Mesodermal cell (in vitro differentiated cells): ENCODE measurements at regions not wholly inside any gene's neighbourhood (a gene's known extent, or its start where the extent isn't known, plus 50 kb on each side); places are given as distances from the start of the nearest gene placed in this dataset.

Experiments
- H3K27ac ChIP-seq: 2 replicates; pipeline ENCODE4 v1.7.0; 2013; ENCODE audit warnings: mild to moderate bottlenecking, low read depth, low read length, moderate library complexity; ENCODE audit not compliant: severe bottlenecking
- H3K36me3 ChIP-seq: 2 replicates; pipeline ENCODE4 v1.7.1; 2013; ENCODE audit warnings: mild to moderate bottlenecking, low read length, moderate library complexity; ENCODE audit not compliant: control insufficient read depth, insufficient read depth
- H3K4me1 ChIP-seq: one replicate; pipeline ENCODE4 v1.7.1; 2013; ENCODE audit warnings: mild to moderate bottlenecking, low read length; ENCODE audit not compliant: insufficient read depth, control insufficient read depth, poor library complexity, severe bottlenecking
- H3K4me3 ChIP-seq: 2 replicates; pipeline ENCODE4 v1.7.0; 2013; ENCODE audit warnings: low read length, control low read depth, mild to moderate bottlenecking; ENCODE audit not compliant: insufficient read depth, poor library complexity, severe bottlenecking; ENCODE audit errors: extremely low read depth
- H3K9me3 ChIP-seq: 2 replicates; pipeline ENCODE4 v1.7.1; 2013; ENCODE audit warnings: mild to moderate bottlenecking, low read length, moderate library complexity; ENCODE audit not compliant: control insufficient read depth
- WGBS, 2 experiments: methylation state at CpG; one replicate each; pipeline ENCODE4 v1.1.5; 2013; ENCODE audit warnings: missing lambda C conversion rate in 2 of 2; ENCODE audit not compliant: insufficient coverage in 2 of 2; 5-methylcytosine and 5-hydroxymethylcytosine counted together

DNA sequence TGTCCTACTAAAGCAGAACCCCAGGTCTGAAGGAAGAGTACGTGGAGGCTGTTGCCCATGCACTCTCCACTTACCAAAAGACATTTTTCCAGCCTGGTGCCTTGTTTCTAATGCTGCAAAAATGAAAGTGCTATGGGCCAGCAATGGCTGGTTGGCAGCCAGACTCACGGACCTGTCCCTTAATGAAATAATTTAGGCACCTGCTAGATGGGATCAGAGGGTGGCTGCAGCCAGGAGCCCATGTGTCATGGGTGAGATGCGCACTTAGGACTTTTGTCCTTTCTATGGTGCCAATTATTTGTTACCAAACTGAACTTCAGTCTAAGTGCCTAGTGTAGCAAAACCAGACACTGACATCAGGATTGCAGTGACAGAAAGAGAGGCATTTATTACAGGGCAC lies 276.3 kb downstream of the YTHDC2 start:
- no peaks in the 10 kb centered on the region for H3K4me1 ChIP-seq
- no peaks in the 10 kb centered on the region for H3K9me3 ChIP-seq
- WGBS, 2 experiments: 88 to 100% methylated on average over 1 to 2 of the region's 3 CpGs
- no peak overlapping the region for H3K27ac ChIP-seq
- H3K36me3 ChIP-seq: no peaks in the 10 kb centered on the region
- H3K4me3 ChIP-seq: no peak overlapping the region

DNA sequence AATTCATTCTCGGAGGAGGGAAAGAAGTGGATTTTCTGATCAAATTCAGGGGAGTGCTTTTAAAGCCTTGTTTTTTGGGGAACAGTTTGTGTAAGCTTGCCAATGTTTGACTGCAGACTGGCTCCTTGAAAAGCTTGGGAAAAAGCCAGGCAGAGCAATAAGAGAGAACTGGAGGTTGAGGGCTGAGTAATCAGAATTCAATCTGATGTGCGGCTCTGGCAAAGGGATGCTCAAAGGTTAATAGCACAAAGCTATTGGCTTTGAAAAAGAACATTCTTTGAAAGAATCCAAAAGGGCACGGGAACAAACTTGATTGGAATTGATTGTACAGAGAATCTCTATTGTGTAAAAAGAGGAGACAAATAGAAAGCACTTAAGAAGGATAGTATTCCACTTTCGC lies 279.3 kb downstream of the YTHDC2 start:
- Histone ChIP-seq H3K9me3 (no peaks in the 10 kb centered on the region), H3K4me1 (no peaks in the 10 kb centered on the region), H3K27ac (no peak overlapping the region), H3K4me3 (no peak overlapping the region), H3K36me3 (no peaks in the 10 kb centered on the region)
- 78 to 94% methylated on average over 3 of the region's 4 CpGs for WGBS, 2 experiments

GRCh38 chr5:113794981-113795380 lies 281.5 kb downstream of the YTHDC2 start:
- Histone ChIP-seq H3K4me1 (no peaks in the 10 kb centered on the region), H3K27ac (no peak overlapping the region), H3K4me3 (no peak overlapping the region), H3K9me3 (no peaks in the 10 kb centered on the region), H3K36me3 (no peaks in the 10 kb centered on the region)
- 100% methylated on average over 1 of the region's 1 CpG; no CpG with 5 or more reads in 1 of the 2 experiments for WGBS, 2 experiments

GRCh38 chr5:113800686-113801085 lies 287.2 kb downstream of the YTHDC2 start:
- Histone ChIP-seq H3K4me1 (peaks cover 3% of the 10 kb centered on the region), H3K4me3 (no peak overlapping the region), H3K9me3 (peaks cover 7% of the 10 kb centered on the region), H3K36me3 (no peaks in the 10 kb centered on the region), H3K27ac (no peak overlapping the region)
- 100% methylated on average over 2 of the region's 3 CpGs; no CpG with 5 or more reads in 1 of the 2 experiments for WGBS, 2 experiments

GRCh38 chr5:113804264-113804663 lies 290.8 kb downstream of the YTHDC2 start:
- H3K4me3 ChIP-seq: no peak overlapping the region
- H3K4me1 ChIP-seq: peaks cover 20% of the 10 kb centered on the region
- H3K36me3 ChIP-seq: no peaks in the 10 kb centered on the region
- peaks cover 7% of the 10 kb centered on the region for H3K9me3 ChIP-seq
- WGBS, 2 experiments: 100% methylated on average over 1 of the region's 4 CpGs
- no peak overlapping the region for H3K27ac ChIP-seq

GRCh38 chr5:113804943-113805342 lies 291.4 kb downstream of the YTHDC2 start:
- Histone ChIP-seq H3K9me3 (peaks cover 7% of the 10 kb centered on the region), H3K27ac (no peak overlapping the region)
- 85 to 98% methylated on average over 4 to 5 of the region's 6 CpGs for WGBS, 2 experiments

GRCh38 chr5:113806250-113806649 lies 292.8 kb downstream of the YTHDC2 start:
- 24% methylated on average over 2 of the region's 3 CpGs; no CpG with 5 or more reads in 1 of the 2 experiments for WGBS, 2 experiments
- no peak overlapping the region for H3K4me3 ChIP-seq
- peak overlapping the region; percentile 78 for H3K27ac ChIP-seq
- H3K36me3 ChIP-seq: no peaks in the 10 kb centered on the region
- peaks cover 20% of the 10 kb centered on the region for H3K4me1 ChIP-seq
- peaks cover 7% of the 10 kb centered on the region for H3K9me3 ChIP-seq

More at GRCh38 chr5:113804943-113805342, 291.4 kb downstream of the YTHDC2 start:
- no peak overlapping the region for H3K4me3 ChIP-seq
- H3K4me1 ChIP-seq: peaks cover 20% of the 10 kb centered on the region
- H3K36me3 ChIP-seq: no peaks in the 10 kb centered on the region

GRCh38 chr5:113806904-113807303 lies 293.4 kb downstream of the YTHDC2 start:
- Histone ChIP-seq H3K4me3 (no peak overlapping the region), H3K4me1 (peaks cover 20% of the 10 kb centered on the region), H3K36me3 (no peaks in the 10 kb centered on the region), H3K9me3 (peaks cover 7% of the 10 kb centered on the region), H3K27ac (peak overlapping the region; percentile 78)
- WGBS, 2 experiments: 79 to 100% methylated on average over 1 to 2 of the region's 3 CpGs

- Histone ChIP-seq H3K9me3 (peaks cover 7% of the 10 kb centered on the region), H3K4me3 (no peak overlapping the region), H3K4me1 (peaks cover 20% of the 10 kb centered on the region), H3K27ac (peak overlapping the region; percentile 78), H3K36me3 (no peaks in the 10 kb centered on the region)
- 74 to 79% methylated on average over 4 to 6 of the region's 7 CpGs for WGBS, 2 experiments
Observed at GRCh38 chr5:113807427-113807991, 294.0 kb downstream of the YTHDC2 start.

- Histone ChIP-seq H3K9me3 (peaks cover 2% of the 10 kb centered on the region), H3K4me1 (peaks cover 20% of the 10 kb centered on the region), H3K4me3 (no peak overlapping the region), H3K36me3 (no peaks in the 10 kb centered on the region), H3K27ac (no peak overlapping the region)
- WGBS, 2 experiments: 88% methylated on average over 1 of the region's 1 CpG; no CpG with 5 or more reads in 1 of the 2 experiments
Observed at GRCh38 chr5:113808956-113809355, 295.5 kb downstream of the YTHDC2 start.

- peaks cover 20% of the 10 kb centered on the region for H3K4me1 ChIP-seq
- WGBS, 2 experiments: 86% methylated on average over 1 of the region's 2 CpGs
- H3K27ac ChIP-seq: no peak overlapping the region
- H3K9me3 ChIP-seq: no peaks in the 10 kb centered on the region
- no peak overlapping the region for H3K4me3 ChIP-seq
- H3K36me3 ChIP-seq: no peaks in the 10 kb centered on the region
Observed at GRCh38 chr5:113809626-113810025, 296.1 kb downstream of the YTHDC2 start.
